Dermis microvascular lymphatic vessel endothelial cell (primary cell): ENCODE measurements at regions not wholly inside any gene's neighbourhood (a gene's known extent, or its start where the extent isn't known, plus 50 kb on each side); places are given as distances from the start of the nearest gene placed in this dataset.
A peak's percentile ranks its signal among the peaks of the same experiment; 100 is the strongest.

Experiments used
- DNase-seq, 2 donors: peaks; one replicate each; pipeline versions ENCODE4 v3.0.0 to v3.0.0-alpha.2; 2010; ENCODE audit warnings: low read depth in 2 of 2

DNA sequence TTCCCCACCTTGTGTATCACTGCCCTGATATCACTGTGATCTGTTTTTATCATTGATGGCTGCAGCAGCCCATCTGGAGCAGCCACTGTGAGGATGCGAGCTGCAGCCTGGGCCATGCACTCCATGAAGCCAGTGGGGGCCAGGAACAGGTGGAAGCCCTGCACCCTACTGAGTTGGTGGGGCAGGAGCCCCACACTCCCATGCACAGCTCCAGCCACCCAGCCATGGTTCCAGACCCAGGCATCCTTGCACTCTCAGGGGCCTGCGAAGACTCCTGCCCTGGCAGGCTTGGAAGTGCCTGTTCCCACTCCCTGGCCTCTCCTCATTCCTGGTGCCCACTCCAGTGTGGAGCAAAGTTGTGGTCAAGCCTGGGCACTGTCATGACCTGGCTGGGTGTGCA is 424.0 kb upstream of the FZD8 start:
- DNase-seq: no peak

DNA sequence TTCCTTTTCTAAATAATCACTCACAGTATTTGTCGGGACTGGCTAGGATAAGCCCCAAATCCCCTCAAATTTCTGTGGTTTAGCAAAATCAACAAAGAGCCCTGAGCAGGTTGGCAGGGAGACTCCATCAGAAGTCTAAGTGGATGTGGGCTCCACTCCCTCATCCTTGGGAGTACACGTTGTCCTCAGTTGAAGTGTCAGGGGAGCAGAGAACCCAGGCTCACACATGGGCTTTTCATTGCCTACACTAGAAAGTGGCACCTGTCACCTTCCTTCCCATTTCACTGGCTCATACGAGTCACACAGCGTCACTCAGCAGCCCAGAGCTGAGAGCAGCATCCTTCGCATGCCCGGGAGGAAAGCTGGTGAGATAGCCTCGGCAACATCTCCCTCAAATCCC is 421.3 kb upstream of the FZD8 start:
- DNase-seq: no peak

DNA sequence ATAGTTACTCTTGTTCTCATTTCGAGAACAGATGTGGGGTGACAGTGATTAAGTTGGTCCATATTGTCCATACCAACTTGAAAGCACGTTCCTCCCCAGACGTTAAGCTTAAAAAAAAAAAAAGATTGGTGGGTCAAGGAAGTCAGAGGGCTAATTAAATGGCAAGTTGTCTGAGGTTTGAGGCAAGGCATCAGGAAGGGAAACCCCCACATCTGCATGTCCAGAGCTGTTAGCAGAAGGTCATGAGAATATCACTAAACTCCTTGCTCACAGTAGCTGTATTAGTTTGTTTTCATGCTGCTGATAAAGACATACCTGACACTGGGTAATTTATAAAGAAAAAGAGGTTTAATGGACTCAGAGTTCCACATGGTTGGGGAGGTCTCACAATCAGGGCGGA is 415.6 kb upstream of the FZD8 start:
- DNase-seq: no peak

DNA sequence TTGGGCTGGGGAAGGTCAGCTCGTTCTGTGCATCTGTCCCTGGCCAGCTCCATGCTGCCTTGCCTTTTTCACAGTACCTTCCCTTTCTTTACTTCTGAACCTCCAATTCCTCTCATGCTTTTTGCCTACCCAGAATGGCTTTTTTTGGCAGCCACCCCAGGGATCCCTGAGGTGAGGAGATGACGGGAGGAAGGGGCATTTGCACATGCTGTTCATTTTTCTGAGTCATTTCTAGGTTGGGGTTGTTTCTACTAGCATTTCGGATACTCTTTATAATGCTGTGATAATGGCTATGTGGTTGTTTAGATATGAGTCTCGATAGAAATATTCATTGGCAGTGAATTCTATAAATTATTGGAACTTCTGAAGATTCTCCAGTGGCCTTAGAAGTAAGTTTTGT is 415.1 kb upstream of the FZD8 start:
- DNase-seq: no peak

DNA sequence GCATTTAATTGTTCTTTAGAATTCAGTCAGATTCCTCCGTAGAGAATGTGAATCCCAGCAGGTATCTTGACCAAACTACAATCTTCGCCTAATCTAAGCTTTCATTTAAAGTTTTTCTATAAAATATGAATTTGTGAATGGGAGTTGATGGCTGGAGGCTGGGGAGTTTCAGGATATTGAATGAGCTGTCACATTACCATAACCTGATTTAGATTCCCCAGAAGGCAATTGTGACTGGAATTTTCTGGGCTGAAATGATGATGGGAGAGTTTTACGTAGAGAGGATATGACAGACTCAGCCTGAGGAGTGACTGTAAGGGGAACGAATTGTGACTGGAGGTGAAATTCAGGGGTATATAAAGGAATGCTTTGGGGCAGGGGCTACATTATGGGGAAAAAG is 411.7 kb upstream of the FZD8 start:
- DNase-seq: no peak

DNA sequence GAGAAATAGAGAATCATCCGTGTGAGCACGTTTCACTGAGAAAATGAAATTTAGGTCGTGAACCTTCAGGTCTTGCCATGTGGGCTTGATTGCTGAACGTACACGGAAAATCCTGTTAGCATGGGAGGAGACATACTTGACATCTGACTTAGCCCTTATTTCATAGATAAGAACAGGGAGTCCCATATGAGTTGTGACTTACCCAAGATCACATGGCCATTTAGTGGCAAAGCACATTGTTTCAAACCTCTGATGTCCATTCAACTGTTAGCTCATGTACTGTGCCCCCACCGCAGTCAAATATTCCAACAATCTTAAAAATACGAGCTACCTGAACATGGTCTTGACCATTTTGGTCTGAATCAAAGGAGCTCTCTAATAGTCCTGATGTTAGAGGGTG is 411.2 kb upstream of the FZD8 start:
- DNase-seq: no peak

DNA sequence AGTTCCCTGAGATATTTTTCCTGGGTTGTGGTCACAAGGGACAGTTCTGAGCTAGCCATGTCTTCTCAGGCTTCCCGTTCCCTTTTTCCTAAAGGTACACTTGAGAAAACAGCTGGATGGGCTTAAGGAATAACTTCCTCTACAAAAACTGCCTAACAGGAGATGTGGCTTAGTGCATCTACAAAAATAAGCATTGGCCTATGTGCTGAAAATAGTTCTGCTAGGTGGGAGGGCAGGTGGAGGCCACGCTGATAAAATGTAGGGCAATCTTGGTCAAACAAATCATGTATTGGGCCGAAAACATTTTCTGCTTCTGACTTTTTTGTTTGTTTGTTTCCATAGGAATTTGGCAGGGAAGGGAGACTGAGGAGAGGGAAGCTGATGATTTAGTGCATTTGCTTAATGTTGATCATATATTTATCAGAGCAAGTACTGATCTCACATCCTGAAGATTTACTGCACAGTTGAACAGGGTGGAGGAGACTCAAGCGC is 409.4 kb upstream of the FZD8 start:
- DNase-seq: no peak

DNA sequence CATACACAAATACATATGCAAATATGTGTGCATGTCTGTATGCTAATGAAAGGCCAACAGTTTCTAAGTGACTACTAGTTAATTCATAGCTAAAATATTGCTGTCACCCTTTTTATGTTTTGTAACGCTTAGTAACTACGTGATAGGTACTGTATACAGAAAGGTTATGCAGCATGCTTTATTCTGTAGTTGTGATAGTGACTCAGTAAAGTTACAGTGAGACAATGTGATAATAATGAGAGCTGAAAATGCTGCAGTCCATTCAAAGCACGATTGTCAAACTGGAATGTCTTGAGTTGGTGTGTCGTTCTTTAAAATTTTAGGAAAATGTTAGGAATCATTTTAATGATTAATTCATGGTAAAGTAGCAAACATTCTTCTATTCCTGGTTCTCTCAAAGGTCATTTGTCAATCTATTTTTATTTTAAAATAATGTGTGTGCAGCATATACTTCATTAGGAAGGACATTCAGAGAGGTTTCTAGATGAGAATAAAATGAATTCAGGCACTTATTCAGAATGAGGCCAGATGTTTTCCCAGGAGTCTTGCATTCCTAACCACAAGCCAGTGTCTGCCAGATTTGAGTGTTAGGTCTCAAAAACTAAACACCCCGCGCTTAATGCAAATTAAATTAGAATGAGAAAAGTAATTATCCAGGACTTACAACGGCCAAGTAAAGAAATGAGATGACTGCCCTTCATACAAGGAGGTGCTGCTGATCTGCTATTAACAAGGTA is 408.8 kb upstream of the FZD8 start:
- no peak for DNase-seq

DNA sequence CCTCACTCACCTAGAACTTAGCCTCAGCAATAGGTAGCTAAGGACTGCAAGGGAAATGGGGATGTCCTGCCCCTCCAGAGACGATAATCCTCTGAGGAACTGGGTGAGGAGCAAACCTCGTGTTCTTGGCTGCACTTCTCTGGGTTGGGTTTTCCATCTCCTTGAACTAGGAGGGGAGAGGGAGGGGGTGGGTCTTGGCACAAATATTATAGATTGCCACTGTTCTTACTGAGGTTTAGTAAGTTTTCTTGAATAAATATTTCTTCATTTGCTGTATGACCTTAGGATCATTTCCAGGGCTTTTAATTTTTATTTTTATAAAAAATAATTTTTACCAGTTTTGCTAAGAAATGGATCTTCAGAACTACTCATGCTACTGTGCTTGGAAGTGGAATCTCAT is 406.7 kb upstream of the FZD8 start:
- no peak for DNase-seq

DNA sequence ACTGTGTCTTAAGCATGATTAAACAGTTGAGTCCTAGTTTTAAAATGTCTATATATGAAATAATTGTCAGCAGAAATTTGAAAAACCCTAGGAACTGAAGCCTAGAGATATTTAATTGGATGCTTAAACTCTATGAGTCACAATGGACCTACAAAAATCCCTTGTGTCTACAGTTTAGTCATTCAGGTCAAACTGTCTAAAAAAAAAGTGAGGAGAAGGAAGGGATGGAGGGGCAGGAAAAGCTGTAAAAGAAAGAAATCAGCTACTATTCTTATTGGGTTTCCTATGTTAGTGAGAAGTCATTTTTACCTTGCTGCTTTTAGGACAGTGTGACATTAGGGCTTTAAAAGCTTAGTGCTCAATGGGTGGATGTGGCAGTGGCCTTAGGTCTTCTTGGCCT is 406.1 kb upstream of the FZD8 start:
- DNase-seq: no peak

DNA sequence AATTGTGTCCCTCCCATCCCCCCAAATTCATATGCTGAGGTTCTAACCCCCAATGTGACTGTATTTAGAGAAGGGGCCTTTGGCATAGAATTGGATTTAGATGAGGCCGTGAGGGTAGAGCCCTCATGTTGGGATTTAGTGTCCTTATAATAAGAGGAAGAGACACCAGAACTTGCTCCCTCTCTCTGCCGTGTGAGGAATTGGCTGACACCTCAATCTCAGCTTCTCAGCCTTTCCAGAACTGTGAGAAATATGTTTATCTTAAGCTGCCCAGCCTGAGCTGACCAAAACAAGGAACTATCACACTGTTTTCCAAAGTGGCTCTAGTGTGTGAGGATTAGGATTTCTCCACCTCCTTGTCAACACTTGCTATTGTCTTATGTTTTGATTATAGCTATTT is 400.0 kb upstream of the FZD8 start:
- no peak for DNase-seq

DNA sequence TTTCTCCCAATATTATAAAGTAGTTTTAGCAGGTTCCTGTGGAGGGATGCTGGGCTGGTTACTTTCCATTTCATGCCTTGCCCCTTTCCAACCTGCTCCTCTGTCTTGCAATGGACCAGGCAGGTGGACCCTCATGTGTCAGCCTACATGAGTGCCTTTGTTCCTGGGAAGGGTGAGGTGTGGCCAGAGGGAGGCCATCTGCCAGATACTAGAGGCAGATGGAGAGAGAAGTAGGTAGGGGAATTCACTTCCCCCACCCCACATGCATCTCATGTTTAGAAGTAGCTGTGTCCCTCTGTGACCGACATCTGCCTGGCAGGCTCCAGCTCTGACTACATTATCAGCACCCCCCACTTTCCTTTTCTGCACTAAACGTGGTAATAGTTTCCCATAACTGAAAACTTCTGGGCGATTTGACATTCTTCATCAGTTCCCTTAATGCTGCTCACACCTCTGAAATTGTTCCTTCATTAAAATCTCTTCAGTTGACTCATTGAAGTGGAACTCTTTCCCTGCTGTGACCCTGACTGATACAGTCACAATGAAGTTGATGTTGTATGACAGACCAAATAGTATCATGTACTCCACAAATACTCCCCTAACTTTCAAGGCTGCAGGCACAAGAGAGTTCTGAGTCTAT is 396.3 kb upstream of the FZD8 start:
- DNase-seq: no peak

DNA sequence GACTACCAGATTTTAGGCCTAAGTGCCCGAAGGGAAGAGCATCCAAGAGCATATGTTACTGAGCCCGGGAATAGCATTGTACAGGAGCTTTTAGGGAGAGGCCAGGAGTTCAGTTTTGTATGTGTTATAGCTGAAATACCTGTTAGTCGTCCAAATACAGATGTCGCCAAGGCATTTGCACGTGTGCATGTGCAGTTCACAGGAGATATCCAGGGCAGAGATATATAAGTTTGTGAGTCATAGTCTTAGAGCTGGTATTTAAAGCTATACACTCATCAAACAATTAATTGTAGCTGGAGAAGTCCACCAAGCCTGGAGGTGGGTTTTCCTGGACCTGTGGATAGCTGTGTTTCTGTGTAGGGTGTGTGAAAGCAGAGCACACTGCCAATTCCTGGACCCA is 394.0 kb upstream of the FZD8 start:
- DNase-seq: no peak

DNA sequence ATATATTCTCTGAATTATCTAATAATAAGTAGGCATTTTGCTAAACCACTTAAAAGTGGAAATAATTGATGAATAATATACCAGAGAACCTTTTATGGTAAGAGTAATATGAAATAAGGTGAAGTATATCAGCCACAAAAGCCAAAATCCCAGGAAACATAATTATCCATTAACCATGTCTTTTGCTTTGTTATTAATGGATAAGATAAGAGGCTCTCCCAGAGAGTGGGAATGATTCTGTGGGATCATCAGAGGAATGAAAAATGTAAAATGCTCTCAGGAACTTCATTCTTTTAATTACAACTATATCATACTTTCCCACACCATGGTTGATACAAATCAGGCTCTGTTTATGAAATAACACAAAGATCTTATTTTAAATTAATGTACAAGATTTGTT is 391.7 kb upstream of the FZD8 start:
- DNase-seq: no peak

DNA sequence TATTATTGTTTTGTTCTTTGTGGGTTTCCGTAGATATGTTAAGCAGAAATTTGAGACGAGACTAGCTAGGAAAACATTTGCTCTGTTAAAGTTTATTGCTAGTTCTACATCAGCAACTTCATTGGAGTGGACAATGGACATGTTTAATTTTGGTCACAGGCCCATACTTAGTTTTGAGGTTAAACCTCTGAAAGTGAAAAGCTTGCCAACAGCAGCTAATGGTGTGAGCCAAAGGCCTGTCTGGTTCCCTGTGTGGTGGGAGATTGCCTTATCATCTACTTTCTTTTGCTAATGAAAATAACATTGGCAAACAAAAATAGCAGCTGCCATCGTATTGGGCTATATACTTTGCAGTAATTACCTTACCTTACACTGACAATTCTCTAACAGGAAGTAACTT is 388.4 kb upstream of the FZD8 start:
- DNase-seq: no peak

DNA sequence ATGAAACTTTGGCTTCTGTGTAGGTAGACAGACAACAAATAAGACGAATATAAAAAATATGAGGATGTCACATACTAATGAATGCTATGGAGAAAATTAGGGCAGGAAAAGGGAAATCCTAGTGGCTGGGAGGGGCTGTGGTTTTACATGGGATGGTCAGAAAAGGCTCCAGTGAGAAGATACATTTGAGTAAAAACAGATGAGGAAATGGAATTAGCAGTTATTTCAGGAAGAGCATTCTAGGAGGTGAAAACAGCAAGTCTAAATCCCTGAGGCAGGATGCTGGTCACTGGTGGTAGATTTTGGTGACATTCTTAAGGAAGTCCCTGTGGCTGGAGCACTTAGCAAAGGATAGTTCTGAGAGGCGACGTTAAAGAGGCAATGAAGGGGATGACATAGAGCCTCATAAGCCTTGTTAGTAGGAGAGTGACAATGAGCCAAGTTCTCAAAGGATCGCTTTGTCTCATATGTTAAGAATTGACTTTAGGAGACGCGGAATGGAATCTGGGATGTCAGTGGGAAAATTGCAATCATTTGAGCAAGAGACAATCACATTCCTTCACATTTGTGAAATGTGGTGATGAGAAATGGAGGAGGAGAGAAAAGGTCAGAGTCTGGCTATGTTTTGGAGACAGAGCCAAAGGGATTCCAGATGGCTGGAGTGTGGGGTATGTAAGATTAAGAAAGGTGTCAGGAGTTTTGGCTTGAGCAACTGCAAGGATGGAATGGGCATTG is 384.7 kb upstream of the FZD8 start:
- DNase-seq: no peak

DNA sequence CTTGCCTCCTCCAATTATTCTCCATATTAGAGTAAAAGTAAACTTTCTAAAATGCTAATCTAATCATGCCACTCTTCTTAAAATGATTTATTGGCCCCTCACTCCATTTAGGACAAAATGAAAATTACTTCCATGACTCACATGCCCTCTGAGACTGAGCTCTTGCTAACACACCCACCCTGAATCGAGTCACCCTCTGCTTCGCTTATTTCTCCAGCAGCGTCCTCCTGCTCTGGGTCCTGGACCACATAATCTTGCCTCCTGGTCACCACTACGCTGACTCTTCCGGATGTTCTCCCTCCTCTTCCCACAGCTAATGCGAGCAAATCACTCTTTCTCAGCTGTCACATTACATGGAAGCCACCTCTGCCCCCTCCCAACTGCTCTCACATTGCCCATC is 384.0 kb upstream of the FZD8 start:
- no peak for DNase-seq

DNA sequence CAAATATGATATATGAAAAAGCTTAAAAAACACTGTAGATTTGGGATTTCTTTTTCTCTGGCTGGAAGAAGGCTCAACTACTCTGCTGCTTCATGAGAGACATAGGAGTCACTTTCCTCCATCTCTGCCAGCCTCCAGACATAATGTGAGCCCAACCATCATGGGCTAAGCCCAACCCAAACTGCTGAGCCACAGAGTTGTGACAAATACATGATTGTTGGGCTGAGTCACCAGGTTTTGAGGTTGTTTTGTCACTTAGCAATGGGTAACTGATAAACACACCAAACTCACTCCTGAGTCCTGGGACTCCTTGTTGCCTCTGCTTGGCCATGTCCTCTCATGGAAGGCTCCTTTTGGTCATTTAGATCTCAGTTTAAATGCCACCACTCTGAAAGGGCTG is 381.8 kb upstream of the FZD8 start:
- peak; percentile 31 to 34 for DNase-seq

DNA sequence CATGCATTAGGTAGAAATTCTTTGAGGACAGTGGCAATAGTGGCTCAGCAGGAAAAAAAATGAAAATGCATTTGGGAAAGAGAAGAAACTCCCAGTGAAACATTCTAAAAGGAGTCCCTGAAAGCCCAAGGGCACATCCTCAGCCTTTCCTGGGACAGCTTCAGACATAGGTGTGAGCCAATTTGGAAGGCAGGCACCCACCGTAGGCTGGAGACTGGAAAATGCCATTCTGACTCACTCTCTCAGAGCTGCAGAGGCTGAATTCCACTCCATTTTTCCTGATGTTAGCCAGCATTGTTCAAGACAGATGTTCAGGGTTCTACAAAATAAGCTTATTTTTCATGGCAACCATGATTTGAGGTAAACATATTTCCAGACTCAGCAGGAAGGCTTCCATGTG is 379.0 kb upstream of the FZD8 start:
- DNase-seq: no peak

DNA sequence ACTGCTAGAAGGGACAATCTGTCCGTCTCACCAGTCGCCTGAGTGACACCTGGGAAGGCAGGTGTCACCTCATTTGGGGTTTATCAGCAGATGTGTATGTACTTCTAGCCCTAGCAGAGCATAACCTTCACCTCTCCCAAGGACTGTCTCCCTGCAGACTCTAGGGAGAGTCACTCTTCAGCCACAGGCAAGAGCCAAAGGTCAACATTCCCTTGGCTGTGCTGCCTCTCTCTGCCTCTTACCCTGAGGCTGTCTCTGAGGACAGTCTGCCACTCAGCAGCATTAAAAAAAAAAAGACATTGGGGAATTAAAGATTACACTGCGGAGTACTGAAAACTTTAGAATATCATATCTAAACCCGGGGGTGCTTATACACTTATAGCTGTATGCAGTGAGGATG is 377.7 kb upstream of the FZD8 start:
- no peak for DNase-seq

DNA sequence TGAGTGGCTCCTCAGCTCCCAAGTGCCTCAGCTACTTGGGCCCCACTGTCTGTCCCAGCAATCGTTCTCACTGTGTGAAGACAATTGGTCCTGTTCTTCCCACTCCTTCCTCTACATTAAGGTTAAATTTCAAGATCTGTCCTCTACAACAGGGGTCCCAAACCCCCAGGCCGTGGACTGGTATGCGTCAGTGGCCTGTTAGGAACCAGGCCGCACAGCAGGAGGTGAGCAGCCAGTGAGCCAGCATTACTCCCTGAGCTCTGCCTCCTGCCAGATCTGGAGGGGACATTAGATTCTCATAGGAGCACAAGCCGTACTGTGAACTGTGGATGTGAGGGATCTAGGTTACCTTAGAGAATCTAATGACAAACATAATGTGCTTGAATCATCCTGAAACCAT is 376.9 kb upstream of the FZD8 start:
- no peak for DNase-seq

DNA sequence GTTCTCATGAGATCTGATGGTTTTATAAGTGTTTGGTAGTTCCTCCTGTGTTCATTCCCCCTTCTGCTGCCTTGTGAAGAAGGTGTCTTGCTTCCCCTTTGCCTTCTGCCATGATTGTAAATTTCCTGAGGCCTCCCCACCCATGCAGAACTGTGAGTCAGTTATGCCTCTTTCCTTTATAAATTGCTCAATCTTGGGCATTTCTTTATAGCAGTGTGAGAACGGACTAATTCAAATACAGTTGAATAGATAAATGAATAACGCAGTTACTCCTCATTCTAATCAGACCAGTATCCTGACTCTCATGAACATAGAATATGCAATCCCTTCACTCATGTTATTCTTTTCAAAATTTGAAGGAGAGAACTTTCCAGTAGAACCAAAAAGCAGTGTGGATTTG is 375.0 kb upstream of the FZD8 start:
- no peak for DNase-seq

DNA sequence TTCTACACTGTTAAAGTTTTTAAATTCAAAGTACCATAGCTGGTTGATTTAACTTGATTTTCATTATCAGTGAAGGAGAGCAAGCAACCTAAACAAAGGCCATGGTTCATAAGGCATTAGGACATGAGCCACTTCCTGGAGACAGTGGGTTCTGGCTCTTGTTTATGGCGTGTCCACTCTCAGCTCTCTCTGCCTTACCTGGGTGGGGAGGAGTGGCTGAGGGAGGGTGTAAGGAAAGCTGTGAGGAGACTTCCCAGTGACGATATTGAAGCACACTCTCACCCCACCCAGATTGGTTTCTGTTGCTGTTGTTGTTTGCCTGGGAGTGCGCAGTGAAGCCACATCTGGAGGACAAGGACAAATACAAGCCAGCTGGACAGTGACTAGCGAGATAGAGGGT is 365.3 kb upstream of the FZD8 start:
- no peak for DNase-seq
